Left ventricle myocardium inferior (tissue), 1 donor: ENCODE measurements at regions not wholly inside any gene's neighbourhood (a gene's known extent, or its start where the extent isn't known, plus 50 kb on each side); places are given as distances from the start of the nearest gene placed in this dataset.

Experiments
- DNase-seq: peaks from one replicate; pipeline ENCODE4 v3.0.0-alpha.2; 2020
- H3K27ac ChIP-seq: fragments of 200-600 bp; replicated peaks from 2 replicates; pipeline ENCODE4 v1.8.0; 2021
- H3K27me3 ChIP-seq: fragments of 200-600 bp; 2 replicates; pipeline ENCODE4 v1.8.0; 2021; ENCODE audit warnings: low read depth
- H3K36me3 ChIP-seq: fragments of 200-600 bp; 2 replicates; pipeline ENCODE4 v1.8.0; 2021
- H3K4me1 ChIP-seq: fragments of 200-600 bp; 2 replicates; pipeline ENCODE4 v1.8.0; 2021
- H3K4me3 ChIP-seq: fragments of 200-600 bp; 2 replicates; pipeline ENCODE4 v1.8.0; 2021; ENCODE audit warnings: mild to moderate bottlenecking, moderate library complexity
- H3K9me3 ChIP-seq: fragments of 200-600 bp; replicated peaks from 2 replicates; pipeline ENCODE4 v1.8.0; 2021
- CTCF ChIP-seq: fragments of 200-600 bp; IDR thresholded peaks from 2 replicates; pipeline ENCODE4 v1.8.0; 2021; ENCODE audit warnings: antibody characterized with exemption, mild to moderate bottlenecking, borderline replicate concordance
- intact Hi-C: fragments of 100-400 bp; cut with micrococcal nuclease; formaldehyde crosslinking; loops from one replicate; pipeline ENCODE4 v1.11.0; 2022
- donor health status: DM: no; HTN: yes; CAD: no; lungs with severe emphysema.

DNA sequence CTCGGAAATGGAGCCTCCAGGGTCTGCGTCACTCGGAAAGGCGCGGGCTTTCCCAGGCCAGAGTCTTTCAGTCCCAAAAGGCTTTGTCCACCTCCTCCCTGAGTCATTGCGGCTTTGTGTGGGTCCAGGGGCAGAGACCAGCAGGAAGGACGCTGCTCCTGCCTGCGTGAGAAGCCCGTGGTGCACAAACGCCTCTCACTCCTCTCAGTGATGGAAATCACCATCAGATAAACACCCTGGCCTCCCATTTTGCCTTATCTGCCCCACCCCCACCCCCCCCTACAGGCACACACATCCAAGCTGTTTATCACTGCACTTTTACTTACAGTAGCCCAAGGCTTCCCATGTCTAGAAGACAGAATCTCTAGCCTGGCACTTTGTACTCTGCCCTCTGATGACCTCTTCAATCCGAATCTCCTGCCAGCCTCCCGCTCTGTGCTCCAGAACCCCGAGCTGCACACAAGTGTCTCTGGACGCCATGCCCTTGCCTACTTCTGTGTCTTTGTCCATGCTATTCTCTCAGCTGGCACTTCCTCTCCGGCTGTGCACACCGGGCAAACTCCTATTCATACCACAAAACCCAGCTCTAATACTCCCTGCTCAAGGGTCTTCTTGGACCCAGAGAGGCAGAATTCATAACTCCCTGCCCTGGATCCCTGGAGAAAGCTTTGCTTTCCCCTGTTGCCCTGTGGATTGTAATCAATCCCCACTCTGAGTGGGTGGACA is 954.6 kb downstream of the TBC1D22A start:
- intact Hi-C loops, result no loop called here
- Histone ChIP-seq H3K36me3 (no peaks in the 10 kb centered on the region), H3K4me1 (no peaks in the 10 kb centered on the region), H3K27ac (no peak overlapping the region), H3K4me3 (no peak overlapping the region), H3K27me3 (peaks cover 81% of the 10 kb centered on the region), H3K9me3 (no peaks in the 10 kb centered on the region)
- TF ChIP-seq CTCF, result no peak
- DNase-seq, result no peak

DNA sequence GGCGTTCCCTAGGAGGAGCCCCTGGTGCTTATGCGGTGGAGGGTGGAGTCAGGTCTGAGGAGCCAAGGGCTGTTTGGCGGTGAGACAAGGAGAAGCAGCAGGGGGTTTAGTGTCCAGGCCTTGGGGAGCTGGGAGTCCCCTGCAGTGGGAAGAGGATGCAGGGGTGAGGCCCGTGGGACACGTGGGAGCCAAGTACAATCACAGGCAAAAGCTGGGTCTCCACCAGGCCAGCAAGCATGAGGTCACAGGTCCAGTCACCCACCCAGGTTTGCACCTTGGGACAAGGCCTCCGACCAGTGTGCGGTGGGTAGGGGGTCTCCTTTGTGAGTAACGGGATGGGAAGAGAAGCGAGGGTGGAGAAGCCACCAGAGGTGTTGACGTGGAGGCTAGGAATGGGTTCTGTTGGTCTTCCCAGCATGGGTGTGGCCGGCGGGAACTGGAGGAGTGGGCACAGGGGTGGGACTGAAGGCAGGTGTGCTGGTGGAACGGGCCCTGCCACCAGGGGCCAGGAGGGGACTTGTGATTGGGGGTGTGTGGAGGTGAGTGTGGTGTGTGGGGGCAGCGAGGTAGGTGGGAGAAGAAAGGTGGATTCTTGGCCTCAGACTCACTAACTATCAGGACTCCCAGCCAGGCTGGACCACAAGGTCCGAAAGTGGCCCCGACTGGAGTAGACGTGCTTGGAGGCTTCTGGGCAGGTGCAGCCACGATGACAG is 953.6 kb downstream of the TBC1D22A start:
- TF ChIP-seq CTCF, result no peak
- intact Hi-C loops, result no loop called here
- Histone ChIP-seq H3K27ac (no peak overlapping the region), H3K4me3 (no peak overlapping the region), H3K9me3 (no peaks in the 10 kb centered on the region), H3K36me3 (no peaks in the 10 kb centered on the region), H3K27me3 (peaks cover 78% of the 10 kb centered on the region), H3K4me1 (no peaks in the 10 kb centered on the region)
- DNase-seq, result no peak

- H3K4me3 ChIP-seq, result no peak overlapping the region
- H3K9me3 ChIP-seq, result no peaks in the 10 kb centered on the region
- H3K4me1 ChIP-seq, result no peaks in the 10 kb centered on the region
- TF ChIP-seq CTCF, result no peak
- peaks cover 76% of the 10 kb centered on the region for H3K27me3 ChIP-seq
- H3K27ac ChIP-seq, result no peak overlapping the region
- DNase-seq, result no peak
- intact Hi-C loops, result no loop called here
- H3K36me3 ChIP-seq, result no peaks in the 10 kb centered on the region
Measured at GRCh38 chr22:47713941-47714340, 951.5 kb downstream of the TBC1D22A start.

DNA sequence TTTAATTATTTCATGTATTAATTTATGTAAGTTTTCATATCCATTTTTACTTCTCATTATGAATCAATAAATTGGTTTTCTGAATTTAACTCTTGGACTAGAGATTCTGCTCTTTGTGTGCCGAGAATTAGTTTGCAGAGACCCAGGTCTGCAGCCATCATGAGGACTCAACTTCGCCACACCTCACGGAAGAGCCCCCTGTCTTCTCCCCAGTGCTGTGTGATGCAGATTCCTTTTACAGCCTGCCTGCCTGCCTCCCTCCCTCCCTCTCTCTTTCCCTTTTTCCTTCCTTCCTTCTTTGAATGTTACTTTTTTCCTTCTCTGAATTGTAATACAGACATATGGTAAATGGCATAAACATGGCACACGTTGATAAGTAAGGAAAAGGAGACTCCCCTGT is 947.7 kb downstream of the TBC1D22A start:
- Histone ChIP-seq H3K27me3 (peaks cover 77% of the 10 kb centered on the region), H3K4me3 (no peak overlapping the region), H3K27ac (no peak overlapping the region), H3K36me3 (no peaks in the 10 kb centered on the region), H3K9me3 (no peaks in the 10 kb centered on the region), H3K4me1 (no peaks in the 10 kb centered on the region)
- no peak for TF ChIP-seq CTCF
- intact Hi-C loops, result no loop called here
- no peak for DNase-seq

GRCh38 chr22:47705350-47705749 is 942.9 kb downstream of the TBC1D22A start:
- H3K27ac ChIP-seq, result no peak overlapping the region
- TF ChIP-seq CTCF, result no peak
- H3K4me1 ChIP-seq, result no peaks in the 10 kb centered on the region
- intact Hi-C loops, result no loop called here
- no peak overlapping the region for H3K4me3 ChIP-seq
- DNase-seq, result no peak
- no peaks in the 10 kb centered on the region for H3K36me3 ChIP-seq
- peaks cover 3% of the 10 kb centered on the region for H3K9me3 ChIP-seq
- peaks cover 54% of the 10 kb centered on the region for H3K27me3 ChIP-seq
